ENCODE measurements at regions not wholly inside any gene's neighbourhood (a gene's known extent, or its start where the extent isn't known, plus 50 kb on each side); places are given as distances from the start of the nearest gene placed in this dataset.

GRCh38 chr10:91690996-91691676 is 58.3 kb upstream of the PPP1R3C start:
- DNase-seq (ENCODE audit: low spot score) = no peak

- no peak for DNase-seq (ENCODE audit: low spot score)
These were observed 57.5 kb upstream of the PPP1R3C start for GRCh38 chr10:91690412-91690811.

- DNase-seq (ENCODE audit: low spot score) = no peak
These were observed 56.9 kb upstream of the PPP1R3C start for GRCh38 chr10:91689731-91690168.

GRCh38 chr10:91684841-91685240 is 52.0 kb upstream of the PPP1R3C start:
- no peak for DNase-seq (ENCODE audit: low spot score)

GRCh38 chr10:91683975-91684374 is 51.1 kb upstream of the PPP1R3C start:
- DNase-seq (ENCODE audit: low spot score) = no peak

GRCh38 chr10:91682912-91683311 is 50.0 kb upstream of the PPP1R3C start:
- no peak for DNase-seq (ENCODE audit: low spot score)

Data from HuH-7.5 (cell line).